Upper lobe of left lung (tissue), 4 donors: ENCODE measurements at regions not wholly inside any gene's neighbourhood (a gene's known extent, or its start where the extent isn't known, plus 50 kb on each side); places are given as distances from the start of the nearest gene placed in this dataset.

Experiments
- CTCF ChIP-seq, 6 experiments: fragments of 450-650 bp in 4 of 6; fragments of 200-600 bp in 2 of 6; sonication (generic) in 2 of 6; IDR thresholded peaks; one replicate each; pipeline ENCODE4 v1.5.1; 2016 to 2019; ENCODE audit warnings: antibody characterized with exemption in 6 of 6
- EP300 ChIP-seq, 4 donors: sonication (generic); formaldehyde crosslinking; IDR thresholded peaks; one replicate each; pipeline ENCODE4 v1.5.1; 2017; ENCODE audit warnings: antibody characterized with exemption in 4 of 4, control low read depth in 2 of 4

GRCh38 chr2:4278392-4278791 lies 575.0 kb downstream of the DCDC2C start:
- TF ChIP-seq CTCF (IDR thresholded peaks at IDR 0.05) (no peak), EP300 (IDR thresholded peaks at IDR 0.05) (no peak)
